HG03039 (cell line): ENCODE measurements at regions not wholly inside any gene's neighbourhood (a gene's known extent, or its start where the extent isn't known, plus 50 kb on each side); places are given as distances from the start of the nearest gene placed in this dataset.
"Not testable (repeated sequence)": the region's sequence is repeated elsewhere in the genome, so short reads cannot be mapped to it uniquely, and the experiment has no call there.

Experiments used
- ATAC-seq: cut with Tn5 transposase; IDR thresholded peaks from one replicate; pipeline ENCODE4 v1.9.1; 2021; ENCODE audit warnings: mild to moderate bottlenecking, moderate library complexity; ENCODE audit not compliant: unreplicated experiment

- ATAC-seq, result no peak
These were observed 98.4 kb upstream of the C9orf72 start for GRCh38 chr9:27671636-27672035.

GRCh38 chr9:27672718-27673117, 99.4 kb upstream of the C9orf72 start:
- no peak for ATAC-seq

GRCh38 chr9:27673641-27674040, 100.4 kb upstream of the C9orf72 start:
- ATAC-seq, result no peak

DNA sequence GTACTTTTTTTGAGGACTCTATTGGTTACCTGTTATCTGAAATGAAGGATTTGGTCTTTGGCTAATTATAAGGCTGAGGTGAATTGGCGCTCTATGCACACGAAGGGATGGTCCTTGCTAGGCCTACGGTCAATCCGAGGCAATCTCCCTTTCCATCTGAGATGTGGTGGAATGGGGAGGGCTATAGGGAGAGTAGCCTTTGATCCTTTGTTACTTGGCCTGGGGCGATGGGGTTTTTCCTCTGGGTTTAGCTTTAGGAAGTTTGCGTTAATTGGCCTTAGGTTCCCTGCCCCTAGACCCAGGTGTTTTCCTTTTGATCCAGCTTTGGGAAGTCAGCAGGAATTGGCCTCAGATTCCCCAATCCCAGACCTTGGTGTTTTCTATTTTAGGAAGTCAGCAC, 102.1 kb upstream of the C9orf72 start:
- ATAC-seq, result no peak

DNA sequence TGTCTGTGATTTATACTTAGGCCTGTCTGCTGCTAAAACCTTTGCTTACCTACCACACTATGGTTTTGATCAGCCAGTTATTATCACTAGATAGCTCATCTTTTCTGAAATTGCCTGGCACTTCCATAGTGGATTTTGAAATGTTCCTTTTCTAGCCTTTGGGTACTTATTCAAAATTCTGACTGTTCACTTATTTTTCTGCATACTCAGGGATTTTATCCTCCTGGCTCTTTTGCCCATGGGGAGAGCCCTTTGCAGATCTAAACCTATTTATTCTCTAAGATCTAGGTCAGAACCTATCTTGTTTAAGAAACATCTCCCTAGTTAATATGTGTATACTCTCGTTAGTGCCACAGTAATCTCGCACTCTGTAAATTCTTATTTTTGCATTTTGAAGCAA, 103.5 kb upstream of the C9orf72 start:
- no peak for ATAC-seq

GRCh38 chr9:27679338-27679737, 106.1 kb upstream of the C9orf72 start:
- no peak for ATAC-seq

- ATAC-seq, result no peak
These were observed 109.9 kb upstream of the C9orf72 start for GRCh38 chr9:27683181-27683580.

- ATAC-seq, result no peak
These were observed 115.7 kb upstream of the C9orf72 start for GRCh38 chr9:27688954-27689353.

- ATAC-seq, result not testable (repeated sequence)
These were observed 117.5 kb upstream of the C9orf72 start for GRCh38 chr9:27690816-27691215.

- ATAC-seq, result no peak
These were observed 126.3 kb upstream of the C9orf72 start for GRCh38 chr9:27699621-27700020.

DNA sequence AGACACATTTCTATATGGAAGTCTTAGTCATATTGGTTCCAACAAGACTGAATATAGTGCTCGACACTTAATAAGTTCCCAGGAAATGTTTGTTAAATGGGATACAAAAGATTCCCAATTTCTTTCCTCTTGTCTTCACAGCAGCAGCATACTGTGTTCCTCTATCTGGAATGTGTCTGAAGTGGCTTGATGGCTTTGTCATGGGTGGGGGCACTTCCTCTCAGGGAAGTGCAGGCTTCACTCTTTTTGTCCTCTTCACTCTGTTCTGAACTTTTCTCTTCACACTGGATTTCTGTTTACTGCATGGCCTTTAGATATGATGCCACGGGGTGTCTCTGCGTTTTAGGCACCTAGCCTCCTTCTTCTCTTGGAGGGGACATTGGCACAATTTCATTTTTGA, 127.7 kb upstream of the C9orf72 start:
- no peak for ATAC-seq

DNA sequence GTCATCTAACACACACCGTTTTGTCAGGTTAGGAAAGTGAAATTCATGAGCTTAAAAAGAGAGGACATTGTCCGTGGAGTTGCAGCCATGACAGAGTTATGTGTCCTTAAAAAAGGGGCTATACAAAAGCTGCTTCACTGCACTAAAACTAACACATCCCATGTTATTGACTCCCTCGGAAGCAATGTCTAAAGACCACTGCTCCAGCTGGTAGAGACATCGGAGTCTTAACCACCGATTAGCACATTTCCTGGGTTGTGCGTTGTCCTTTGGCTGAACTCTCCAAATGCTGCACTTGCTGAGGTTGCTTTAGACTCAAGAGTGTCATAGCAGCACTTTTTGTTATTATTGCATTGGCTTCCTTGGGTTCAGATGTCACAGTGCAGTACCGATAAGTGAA, 128.3 kb upstream of the C9orf72 start:
- ATAC-seq, result no peak

GRCh38 chr9:27703216-27703980, 130.1 kb upstream of the C9orf72 start:
- ATAC-seq, result no peak

DNA sequence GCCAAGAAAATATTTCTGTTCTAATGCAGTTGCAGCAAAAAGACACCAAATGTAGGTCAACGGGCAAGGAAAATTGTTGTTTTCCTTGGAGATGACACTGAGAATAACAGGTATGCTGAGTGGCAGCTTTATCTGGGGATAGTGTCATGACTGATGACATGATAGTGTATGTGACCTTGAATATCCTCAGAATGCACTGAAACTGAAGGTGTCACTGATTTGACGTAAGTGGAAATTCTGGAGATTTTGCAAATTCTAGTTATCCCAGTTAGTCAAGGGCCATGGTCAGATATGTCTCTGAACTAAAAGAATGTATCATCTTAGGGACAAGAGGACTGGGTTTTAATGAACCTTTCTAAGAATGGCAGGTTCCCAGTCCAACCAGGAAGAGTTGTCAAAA, 138.0 kb upstream of the C9orf72 start:
- ATAC-seq, result no peak

DNA sequence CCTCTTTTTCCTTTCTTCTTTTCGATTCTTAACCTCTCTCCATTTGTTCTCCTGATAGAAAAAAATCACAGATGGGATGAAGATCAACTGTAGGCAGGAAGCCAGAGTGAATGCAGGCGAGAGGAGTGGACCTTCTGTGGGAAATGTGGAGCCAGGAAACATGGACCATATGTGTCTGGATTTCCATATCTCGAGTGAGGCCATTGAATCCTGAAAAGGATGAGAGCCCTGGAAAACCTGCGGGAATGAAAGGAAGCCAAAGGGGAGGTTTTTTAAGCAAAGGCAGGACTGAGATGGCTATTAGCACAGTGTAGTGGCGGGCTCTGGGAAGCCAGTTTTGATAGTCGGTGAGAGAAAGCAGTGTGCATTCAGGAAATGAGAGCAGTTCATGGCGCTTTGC, 139.5 kb upstream of the C9orf72 start:
- ATAC-seq, result no peak

DNA sequence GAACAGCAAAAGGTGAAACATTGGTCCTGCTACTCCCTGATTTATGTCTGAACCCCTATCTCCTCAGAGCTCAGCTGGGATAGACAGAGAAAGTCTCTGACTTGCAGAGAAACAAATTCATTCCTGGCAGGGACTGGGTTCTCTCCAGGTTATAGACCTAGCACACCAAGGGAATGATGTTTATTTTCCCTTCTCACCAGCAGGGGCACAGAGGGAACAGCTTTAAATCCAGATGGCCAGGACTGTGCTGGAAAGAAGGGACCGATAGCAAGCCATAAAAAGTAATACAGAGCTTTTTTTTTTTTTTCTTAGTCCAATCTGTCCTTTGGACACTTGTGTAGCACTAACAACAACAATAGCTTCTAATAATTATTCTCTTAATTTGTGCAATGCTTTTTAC, 141.1 kb upstream of the C9orf72 start:
- ATAC-seq, result no peak

DNA sequence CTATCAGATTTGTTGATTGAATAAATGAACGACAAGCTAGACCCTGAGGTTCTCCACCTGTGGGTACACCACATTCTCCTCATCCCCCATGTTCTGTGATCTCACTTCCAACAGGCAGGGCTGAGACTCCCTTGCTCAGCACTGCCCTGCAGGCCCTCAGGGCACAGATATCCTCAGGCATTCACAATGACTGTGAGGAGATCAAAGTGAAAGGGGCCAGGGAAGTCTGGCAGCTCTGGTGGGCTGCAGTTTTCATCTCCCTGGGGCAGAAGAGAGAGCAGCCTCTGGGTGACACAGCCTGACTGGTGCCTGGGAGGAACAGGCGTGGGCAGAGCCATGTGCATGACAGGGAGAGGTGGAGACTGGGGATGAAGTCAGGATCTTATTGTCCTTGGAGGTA, 142.4 kb upstream of the C9orf72 start:
- ATAC-seq, result no peak

DNA sequence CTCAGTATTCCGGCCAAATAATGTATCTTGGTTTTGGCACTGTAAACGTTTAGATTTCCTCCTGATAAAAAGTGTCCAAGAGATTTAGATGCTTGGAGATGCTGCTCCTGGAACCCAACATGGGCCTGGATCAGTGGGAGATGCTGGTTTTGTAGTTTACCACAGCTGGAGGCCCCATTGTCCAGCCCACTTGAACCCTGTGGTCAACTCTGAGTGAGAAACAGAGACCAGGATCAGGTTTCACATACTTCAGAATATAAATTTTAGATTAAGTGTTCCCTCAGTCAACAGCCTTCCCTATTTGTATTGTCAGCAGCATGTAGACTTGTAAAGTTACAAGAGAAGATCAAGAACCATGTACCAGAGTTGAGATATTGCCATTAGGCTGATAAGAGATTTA, 144.7 kb upstream of the C9orf72 start:
- ATAC-seq, result no peak

- no peak for ATAC-seq
These were observed 146.4 kb upstream of the C9orf72 start for GRCh38 chr9:27719711-27720110.

GRCh38 chr9:27722866-27723265, 149.6 kb upstream of the C9orf72 start:
- no peak for ATAC-seq

- peak; percentile 82 for ATAC-seq
These were observed 153.2 kb upstream of the C9orf72 start for GRCh38 chr9:27726244-27727081.

DNA sequence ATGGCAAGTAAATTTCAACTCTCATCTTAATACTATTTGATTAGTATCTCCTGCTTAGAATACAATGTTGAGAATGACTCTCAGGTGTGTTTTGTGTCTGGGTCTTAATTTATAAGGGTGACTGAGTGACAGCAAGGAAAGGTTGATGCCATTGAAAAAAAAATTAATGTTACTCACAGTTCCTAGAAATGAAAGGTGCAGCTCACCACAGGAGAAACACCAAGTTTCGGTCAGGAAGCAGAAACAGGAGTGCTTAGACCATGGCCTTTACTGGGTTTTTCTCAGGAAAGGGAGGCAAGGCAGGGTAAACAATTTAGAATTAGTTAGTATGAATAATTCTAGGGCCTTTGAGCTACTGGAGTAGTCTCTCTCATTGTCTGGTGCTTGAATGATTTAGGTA, 159.2 kb upstream of the C9orf72 start:
- no peak for ATAC-seq
